ENCODE measurements at regions not wholly inside any gene's neighbourhood (a gene's known extent, or its start where the extent isn't known, plus 50 kb on each side); places are given as distances from the start of the nearest gene placed in this dataset.

- TF ChIP-seq NR2C2 (CRISPR knock-in tag; IDR thresholded peaks at IDR 0.05) (no peak), CTCF (IDR thresholded peaks at IDR 0.05) (no peak), ZNF425 (CRISPR knock-in tag; conservative IDR thresholded peaks at IDR 0.05) (no peak), ZNF263 (CRISPR knock-in tag; IDR thresholded peaks at IDR 0.05; ENCODE audit: low read depth) (no peak), JUN (CRISPR knock-in tag; IDR thresholded peaks at IDR 0.05) (no peak), ZBTB43 (CRISPR knock-in tag; IDR thresholded peaks at IDR 0.05) (no peak), USF2 (CRISPR knock-in tag; IDR thresholded peaks at IDR 0.05) (no peak), ESRRA (CRISPR knock-in tag; IDR thresholded peaks at IDR 0.05; ENCODE audit: borderline replicate concordance) (no peak), ETV6 (CRISPR knock-in tag; IDR thresholded peaks at IDR 0.05) (no peak), FOXP4 (CRISPR knock-in tag; IDR thresholded peaks at IDR 0.05) (no peak), GRHL2 (CRISPR knock-in tag; IDR thresholded peaks at IDR 0.05; ENCODE audit: insufficient replicate concordance, severe bottlenecking) (no peak), MAX (CRISPR knock-in tag; IDR thresholded peaks at IDR 0.05) (no peak), SP1 (CRISPR knock-in tag; conservative IDR thresholded peaks at IDR 0.05) (no peak), NR1H2 (CRISPR knock-in tag; IDR thresholded peaks at IDR 0.05) (no peak)
These were observed 158.2 kb downstream of the AREG start for GRCh38 chr4:74603186-74603585.
